WTC11 (cell line): ENCODE measurements at regions not wholly inside any gene's neighbourhood (a gene's known extent, or its start where the extent isn't known, plus 50 kb on each side); places are given as distances from the start of the nearest gene placed in this dataset.
"Not testable (repeated sequence)": the region's sequence is repeated elsewhere in the genome, so short reads cannot be mapped to it uniquely, and the experiment has no call there.

Experiments used
- ATAC-seq: fragments of 200-7000 bp; cut with Tn5 transposase; 2 replicates; pipeline ENCODE4 v1.10.0; 2021; ENCODE audit warnings: mild to moderate bottlenecking, moderate library complexity
- CTCF ChIA-PET: fragments of 300-600 bp; sonication (Branson Sonifier 250); formaldehyde crosslinking; loops from one replicate; lab custom pipeline; 2021; ENCODE audit warnings: antibody characterized with exemption; lab: Charles Lee
- POLR2A ChIA-PET: fragments of 350-600 bp; sonication (Branson Sonifier 250); formaldehyde crosslinking; loops from one replicate; lab custom pipeline; 2021; ENCODE audit warnings: antibody characterized with exemption; lab: Charles Lee
- DNase-seq: peaks from one replicate; pipeline ENCODE4 v3.0.0; 2021; ENCODE audit warnings: low spot score
- H3K27ac Mint-ChIP-seq: 2 replicates; pipeline ENCODE4 v1.8.0; 2021; ENCODE audit warnings: mixed read lengths
- H3K27me3 Mint-ChIP-seq: 2 replicates; pipeline ENCODE4 v1.8.0; 2021; ENCODE audit warnings: low read depth, mild to moderate bottlenecking, moderate library complexity, mixed read lengths
- H3K36me3 Mint-ChIP-seq: 2 replicates; pipeline ENCODE4 v1.8.0; 2021; ENCODE audit warnings: mixed read lengths
- H3K4me1 Mint-ChIP-seq: 2 replicates; pipeline ENCODE4 v1.8.0; 2022; ENCODE audit warnings: mixed read lengths
- H3K4me3 Mint-ChIP-seq: 2 replicates; pipeline ENCODE4 v1.8.0; 2021; ENCODE audit warnings: mild to moderate bottlenecking, moderate library complexity, mixed read lengths
- H3K9me3 Mint-ChIP-seq: 2 replicates; pipeline ENCODE4 v1.8.0; 2021; ENCODE audit warnings: mixed read lengths
- ATF1 ChIP-seq: sonication (generic); formaldehyde crosslinking; IDR thresholded peaks from 2 replicates; pipeline ENCODE4 v1.8.1; 2023; ENCODE audit warnings: mild to moderate bottlenecking, moderate library complexity, missing genetic modification reagents
- CREM ChIP-seq: sonication (generic); formaldehyde crosslinking; IDR thresholded peaks from 2 replicates; pipeline ENCODE4 v1.8.1; 2022; ENCODE audit warnings: mild to moderate bottlenecking, missing genetic modification reagents, moderate library complexity
- ETV6 ChIP-seq: sonication (generic); formaldehyde crosslinking; IDR thresholded peaks from 2 replicates; pipeline ENCODE4 v1.8.1; 2022; ENCODE audit warnings: mild to moderate bottlenecking, missing genetic modification reagents
- FOXK1 ChIP-seq: sonication (generic); formaldehyde crosslinking; IDR thresholded peaks from 2 replicates; pipeline ENCODE4 v1.8.0; 2022; ENCODE audit warnings: mild to moderate bottlenecking, moderate library complexity, missing genetic modification reagents
- GRHL2 ChIP-seq: fragments of 250-450 bp; sonication (Bioruptor Pico); IDR thresholded peaks from 2 replicates; pipeline ENCODE4 v1.8.0; 2022; ENCODE audit warnings: mild to moderate bottlenecking, moderate library complexity; ENCODE audit not compliant: insufficient replicate concordance, severe bottlenecking
- IRF2 ChIP-seq: sonication (generic); formaldehyde crosslinking; IDR thresholded peaks from 2 replicates; pipeline ENCODE4 v1.8.0; 2022; ENCODE audit warnings: low read depth, missing genetic modification reagents, borderline replicate concordance
- KAT7 ChIP-seq: sonication (generic); formaldehyde crosslinking; IDR thresholded peaks from 2 replicates; pipeline ENCODE4 v1.8.1; 2023; ENCODE audit warnings: missing genetic modification reagents, mild to moderate bottlenecking, borderline replicate concordance
- NFATC4 ChIP-seq: fragments of 250-450 bp; sonication (Bioruptor Pico); IDR thresholded peaks from 2 replicates; pipeline ENCODE4 v1.9.0; 2021; ENCODE audit warnings: mild to moderate bottlenecking
- NR1H2 ChIP-seq: sonication (generic); formaldehyde crosslinking; IDR thresholded peaks from 2 replicates; pipeline ENCODE4 v1.9.0; 2021; ENCODE audit warnings: mild to moderate bottlenecking, moderate library complexity, missing genetic modification reagents
- NR2C2 ChIP-seq: sonication (generic); formaldehyde crosslinking; IDR thresholded peaks from 2 replicates; pipeline ENCODE4 v1.8.0; 2022; ENCODE audit warnings: mild to moderate bottlenecking, missing genetic modification reagents
- SOX15 ChIP-seq: fragments of 250-450 bp; sonication (Bioruptor Pico); IDR thresholded peaks from 2 replicates; pipeline ENCODE4 v1.9.0; 2021; ENCODE audit warnings: mild to moderate bottlenecking
- TEAD1 ChIP-seq: sonication (generic); formaldehyde crosslinking; IDR thresholded peaks from 2 replicates; pipeline ENCODE4 v1.8.0; 2022; ENCODE audit warnings: mild to moderate bottlenecking, missing genetic modification reagents
- ZNF317 ChIP-seq: sonication (generic); formaldehyde crosslinking; IDR thresholded peaks from 2 replicates; pipeline ENCODE4 v1.8.1; 2023; ENCODE audit warnings: low read depth, mild to moderate bottlenecking, moderate library complexity, missing genetic modification reagents, borderline replicate concordance
- ZNF671 ChIP-seq: fragments of 250-450 bp; sonication (Bioruptor Pico); IDR thresholded peaks from 2 replicates; pipeline ENCODE4 v1.8.0; 2021; ENCODE audit warnings: mild to moderate bottlenecking
- TF ChIP-seq, protein P1 (sequence below): sonication (generic); formaldehyde crosslinking; conservative IDR thresholded peaks from 2 replicates; pipeline ENCODE4 v1.8.1; 2023; ENCODE audit warnings: mild to moderate bottlenecking, low read depth, missing genetic modification reagents, moderate library complexity
- TF ChIP-seq, protein P2 (sequence below): sonication (generic); formaldehyde crosslinking; IDR thresholded peaks from 2 replicates; pipeline ENCODE4 v1.8.0; 2022; ENCODE audit warnings: mild to moderate bottlenecking, missing genetic modification reagents
- TF ChIP-seq, protein P3 (sequence below): fragments of 250-450 bp; sonication (Bioruptor Pico); IDR thresholded peaks from 2 replicates; pipeline ENCODE4 v1.9.0; 2021; ENCODE audit warnings: mild to moderate bottlenecking, borderline replicate concordance
- TF ChIP-seq, protein P4 (sequence below): fragments of 250-450 bp; sonication (Bioruptor Pico); IDR thresholded peaks from 2 replicates; pipeline ENCODE4 v1.9.0; 2021; ENCODE audit warnings: moderate library complexity, mild to moderate bottlenecking, inconsistent platforms, borderline replicate concordance
- TF ChIP-seq, protein P5 (sequence below): sonication (generic); formaldehyde crosslinking; IDR thresholded peaks from 2 replicates; pipeline ENCODE4 v1.8.1; 2022; ENCODE audit warnings: low read depth, missing genetic modification reagents, borderline replicate concordance

DNA sequence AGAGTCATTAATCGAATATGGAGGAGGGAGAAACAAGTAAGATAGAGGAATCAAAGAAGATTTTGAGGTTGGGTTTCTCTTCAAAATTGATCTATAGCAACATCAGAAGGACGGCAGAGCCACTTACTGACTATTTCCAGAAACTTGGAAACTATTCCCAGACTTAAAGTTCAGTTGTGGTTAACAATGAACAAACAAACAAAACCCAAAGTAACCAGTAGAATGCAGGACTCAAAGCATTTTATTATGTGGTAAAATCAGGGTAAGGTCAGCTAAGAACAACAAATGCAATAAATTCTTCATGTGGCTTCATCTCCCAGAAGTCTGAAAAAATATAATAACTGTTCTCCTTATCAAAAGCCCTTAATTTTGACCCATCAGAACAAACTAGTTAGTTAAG, 54.9 kb upstream of the OSMR start:
- Mint-ChIP-seq H3K9me3 (peaks cover 19% of the 10 kb centered on the region), H3K36me3 (peaks cover 10% of the 10 kb centered on the region), H3K27ac (no peak overlapping the region), H3K4me3 (no peak overlapping the region), H3K4me1 (no peaks in the 10 kb centered on the region), H3K27me3 (0 out of 2 replicates have a peak, but pooled peaks cover under 1% of the 10 kb centered on the region)
- no peak for DNase-seq
- ChIA-PET CTCF (no interaction called here), POLR2A (no interaction called here)
- TF ChIP-seq NR2C2 (no peak), FOXK1 (CRISPR knock-in tag) (no peak), IRF2 (no peak), GRHL2 (CRISPR knock-in tag) (no peak), ZNF317 (CRISPR knock-in tag) (no peak), ZNF671 (no peak), ATF1 (CRISPR knock-in tag) (no peak)
- TF ChIP-seq, protein P1, sequence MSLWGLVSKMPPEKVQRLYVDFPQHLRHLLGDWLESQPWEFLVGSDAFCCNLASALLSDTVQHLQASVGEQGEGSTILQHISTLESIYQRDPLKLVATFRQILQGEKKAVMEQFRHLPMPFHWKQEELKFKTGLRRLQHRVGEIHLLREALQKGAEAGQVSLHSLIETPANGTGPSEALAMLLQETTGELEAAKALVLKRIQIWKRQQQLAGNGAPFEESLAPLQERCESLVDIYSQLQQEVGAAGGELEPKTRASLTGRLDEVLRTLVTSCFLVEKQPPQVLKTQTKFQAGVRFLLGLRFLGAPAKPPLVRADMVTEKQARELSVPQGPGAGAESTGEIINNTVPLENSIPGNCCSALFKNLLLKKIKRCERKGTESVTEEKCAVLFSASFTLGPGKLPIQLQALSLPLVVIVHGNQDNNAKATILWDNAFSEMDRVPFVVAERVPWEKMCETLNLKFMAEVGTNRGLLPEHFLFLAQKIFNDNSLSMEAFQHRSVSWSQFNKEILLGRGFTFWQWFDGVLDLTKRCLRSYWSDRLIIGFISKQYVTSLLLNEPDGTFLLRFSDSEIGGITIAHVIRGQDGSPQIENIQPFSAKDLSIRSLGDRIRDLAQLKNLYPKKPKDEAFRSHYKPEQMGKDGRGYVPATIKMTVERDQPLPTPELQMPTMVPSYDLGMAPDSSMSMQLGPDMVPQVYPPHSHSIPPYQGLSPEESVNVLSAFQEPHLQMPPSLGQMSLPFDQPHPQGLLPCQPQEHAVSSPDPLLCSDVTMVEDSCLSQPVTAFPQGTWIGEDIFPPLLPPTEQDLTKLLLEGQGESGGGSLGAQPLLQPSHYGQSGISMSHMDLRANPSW (CRISPR knock-in tag): no peak
- TF ChIP-seq, protein P2, sequence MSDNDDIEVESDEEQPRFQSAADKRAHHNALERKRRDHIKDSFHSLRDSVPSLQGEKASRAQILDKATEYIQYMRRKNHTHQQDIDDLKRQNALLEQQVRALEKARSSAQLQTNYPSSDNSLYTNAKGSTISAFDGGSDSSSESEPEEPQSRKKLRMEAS: no peak
- TF ChIP-seq, protein P3, sequence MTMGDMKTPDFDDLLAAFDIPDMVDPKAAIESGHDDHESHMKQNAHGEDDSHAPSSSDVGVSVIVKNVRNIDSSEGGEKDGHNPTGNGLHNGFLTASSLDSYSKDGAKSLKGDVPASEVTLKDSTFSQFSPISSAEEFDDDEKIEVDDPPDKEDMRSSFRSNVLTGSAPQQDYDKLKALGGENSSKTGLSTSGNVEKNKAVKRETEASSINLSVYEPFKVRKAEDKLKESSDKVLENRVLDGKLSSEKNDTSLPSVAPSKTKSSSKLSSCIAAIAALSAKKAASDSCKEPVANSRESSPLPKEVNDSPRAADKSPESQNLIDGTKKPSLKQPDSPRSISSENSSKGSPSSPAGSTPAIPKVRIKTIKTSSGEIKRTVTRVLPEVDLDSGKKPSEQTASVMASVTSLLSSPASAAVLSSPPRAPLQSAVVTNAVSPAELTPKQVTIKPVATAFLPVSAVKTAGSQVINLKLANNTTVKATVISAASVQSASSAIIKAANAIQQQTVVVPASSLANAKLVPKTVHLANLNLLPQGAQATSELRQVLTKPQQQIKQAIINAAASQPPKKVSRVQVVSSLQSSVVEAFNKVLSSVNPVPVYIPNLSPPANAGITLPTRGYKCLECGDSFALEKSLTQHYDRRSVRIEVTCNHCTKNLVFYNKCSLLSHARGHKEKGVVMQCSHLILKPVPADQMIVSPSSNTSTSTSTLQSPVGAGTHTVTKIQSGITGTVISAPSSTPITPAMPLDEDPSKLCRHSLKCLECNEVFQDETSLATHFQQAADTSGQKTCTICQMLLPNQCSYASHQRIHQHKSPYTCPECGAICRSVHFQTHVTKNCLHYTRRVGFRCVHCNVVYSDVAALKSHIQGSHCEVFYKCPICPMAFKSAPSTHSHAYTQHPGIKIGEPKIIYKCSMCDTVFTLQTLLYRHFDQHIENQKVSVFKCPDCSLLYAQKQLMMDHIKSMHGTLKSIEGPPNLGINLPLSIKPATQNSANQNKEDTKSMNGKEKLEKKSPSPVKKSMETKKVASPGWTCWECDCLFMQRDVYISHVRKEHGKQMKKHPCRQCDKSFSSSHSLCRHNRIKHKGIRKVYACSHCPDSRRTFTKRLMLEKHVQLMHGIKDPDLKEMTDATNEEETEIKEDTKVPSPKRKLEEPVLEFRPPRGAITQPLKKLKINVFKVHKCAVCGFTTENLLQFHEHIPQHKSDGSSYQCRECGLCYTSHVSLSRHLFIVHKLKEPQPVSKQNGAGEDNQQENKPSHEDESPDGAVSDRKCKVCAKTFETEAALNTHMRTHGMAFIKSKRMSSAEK (CRISPR knock-in tag): no peak
- ATAC-seq: no peak

DNA sequence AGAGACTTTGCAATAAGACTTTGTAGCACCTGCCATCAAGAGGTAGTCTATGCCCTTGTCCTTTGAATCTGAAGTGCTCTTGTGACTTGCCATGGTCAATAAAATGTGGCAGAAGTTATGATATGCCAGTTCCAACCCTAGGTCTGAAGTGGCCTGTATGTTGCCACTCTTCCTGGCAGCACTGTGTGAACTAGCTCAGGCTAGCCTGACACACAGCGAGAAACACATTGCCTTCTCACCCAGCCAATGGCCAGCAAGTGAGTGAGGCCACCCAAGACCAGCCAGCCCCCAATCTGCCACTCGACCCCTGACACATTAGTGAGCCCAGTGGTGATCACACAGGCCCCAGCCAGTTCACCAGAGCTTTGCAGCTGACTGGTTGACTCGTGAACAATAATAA, 52.7 kb upstream of the OSMR start:
- CTCF ChIA-PET: no interaction called here
- H3K4me3 Mint-ChIP-seq: no peak overlapping the region
- ATAC-seq (no peak), DNase-seq (no peak)
- POLR2A ChIA-PET: no interaction called here
- no peaks in the 10 kb centered on the region for H3K27me3 Mint-ChIP-seq
- no peak overlapping the region for H3K27ac Mint-ChIP-seq
- TF ChIP-seq CREM (CRISPR knock-in tag) (no peak), ETV6 (CRISPR knock-in tag) (no peak), SOX15 (CRISPR knock-in tag) (no peak), NR1H2 (CRISPR knock-in tag) (no peak), NFATC4 (CRISPR knock-in tag) (no peak), TEAD1 (CRISPR knock-in tag) (no peak), KAT7 (CRISPR knock-in tag) (no peak)
- TF ChIP-seq, protein P4, sequence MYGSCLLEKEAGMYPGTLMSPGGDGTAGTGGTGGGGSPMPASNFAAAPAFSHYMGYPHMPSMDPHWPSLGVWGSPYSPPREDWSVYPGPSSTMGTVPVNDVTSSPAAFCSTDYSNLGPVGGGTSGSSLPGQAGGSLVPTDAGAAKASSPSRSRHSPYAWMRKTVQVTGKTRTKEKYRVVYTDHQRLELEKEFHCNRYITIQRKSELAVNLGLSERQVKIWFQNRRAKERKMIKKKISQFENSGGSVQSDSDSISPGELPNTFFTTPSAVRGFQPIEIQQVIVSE (CRISPR knock-in tag): no peak
- TF ChIP-seq, protein P5, sequence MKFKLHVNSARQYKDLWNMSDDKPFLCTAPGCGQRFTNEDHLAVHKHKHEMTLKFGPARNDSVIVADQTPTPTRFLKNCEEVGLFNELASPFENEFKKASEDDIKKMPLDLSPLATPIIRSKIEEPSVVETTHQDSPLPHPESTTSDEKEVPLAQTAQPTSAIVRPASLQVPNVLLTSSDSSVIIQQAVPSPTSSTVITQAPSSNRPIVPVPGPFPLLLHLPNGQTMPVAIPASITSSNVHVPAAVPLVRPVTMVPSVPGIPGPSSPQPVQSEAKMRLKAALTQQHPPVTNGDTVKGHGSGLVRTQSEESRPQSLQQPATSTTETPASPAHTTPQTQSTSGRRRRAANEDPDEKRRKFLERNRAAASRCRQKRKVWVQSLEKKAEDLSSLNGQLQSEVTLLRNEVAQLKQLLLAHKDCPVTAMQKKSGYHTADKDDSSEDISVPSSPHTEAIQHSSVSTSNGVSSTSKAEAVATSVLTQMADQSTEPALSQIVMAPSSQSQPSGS (CRISPR knock-in tag): no peak
- TF ChIP-seq, protein P1 (CRISPR knock-in tag): no peak
- peaks cover 2% of the 10 kb centered on the region for H3K4me1 Mint-ChIP-seq
- H3K36me3 Mint-ChIP-seq: no peaks in the 10 kb centered on the region
- H3K9me3 Mint-ChIP-seq: no peaks in the 10 kb centered on the region

DNA sequence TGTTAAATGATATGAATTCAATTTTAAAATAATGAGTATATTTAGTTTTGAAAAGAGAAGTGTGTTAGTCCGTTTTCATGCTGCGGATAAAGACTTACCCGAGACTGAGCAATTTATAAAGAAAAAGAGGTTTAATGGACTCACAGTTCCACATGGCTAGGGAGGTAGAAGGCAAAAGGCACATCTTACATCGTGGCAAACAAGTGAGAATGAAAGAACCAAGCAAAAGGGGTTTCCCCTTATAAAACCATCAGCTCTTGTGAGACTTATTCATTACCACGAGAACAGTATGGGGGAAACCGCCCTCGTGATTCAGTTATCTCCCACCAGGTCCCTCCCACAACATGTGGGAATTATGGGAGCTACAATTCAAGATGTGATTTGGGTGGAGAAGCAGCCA, 51.8 kb upstream of the OSMR start:
- not testable (repeated sequence) for DNase-seq, H3K27ac Mint-ChIP-seq, ATAC-seq

More for the DNA sequence above, 51.8 kb upstream of the OSMR start:
- H3K9me3 Mint-ChIP-seq, H3K36me3 Mint-ChIP-seq, H3K4me3 Mint-ChIP-seq, H3K27me3 Mint-ChIP-seq, H3K4me1 Mint-ChIP-seq, CTCF ChIA-PET, POLR2A ChIA-PET: not testable (repeated sequence)
